PC-3 (cell line): ENCODE measurements at regions not wholly inside any gene's neighbourhood (a gene's known extent, or its start where the extent isn't known, plus 50 kb on each side); places are given as distances from the start of the nearest gene placed in this dataset.

Experiments used
- EZH2 ChIP-seq: fragments of 300-600 bp; sonication (generic); IDR thresholded peaks from one replicate; pipeline ENCODE4 v1.6.1; 2017; ENCODE audit warnings: antibody characterized with exemption, mild to moderate bottlenecking, low read length; ENCODE audit not compliant: unreplicated experiment
- EZH2phosphoT487 ChIP-seq: fragments of 300-600 bp; sonication (generic); IDR thresholded peaks from 2 replicates; pipeline ENCODE4 v1.6.1; 2018; ENCODE audit warnings: mild to moderate bottlenecking, antibody characterized with exemption, low read length, borderline replicate concordance
- TF ChIP-seq, protein P1 (sequence below): fragments of 300-600 bp; sonication (generic); conservative IDR thresholded peaks from 2 replicates; pipeline ENCODE4 v1.5.1; 2017; ENCODE audit warnings: antibody characterized with exemption, low read depth, mild to moderate bottlenecking, low read length

DNA sequence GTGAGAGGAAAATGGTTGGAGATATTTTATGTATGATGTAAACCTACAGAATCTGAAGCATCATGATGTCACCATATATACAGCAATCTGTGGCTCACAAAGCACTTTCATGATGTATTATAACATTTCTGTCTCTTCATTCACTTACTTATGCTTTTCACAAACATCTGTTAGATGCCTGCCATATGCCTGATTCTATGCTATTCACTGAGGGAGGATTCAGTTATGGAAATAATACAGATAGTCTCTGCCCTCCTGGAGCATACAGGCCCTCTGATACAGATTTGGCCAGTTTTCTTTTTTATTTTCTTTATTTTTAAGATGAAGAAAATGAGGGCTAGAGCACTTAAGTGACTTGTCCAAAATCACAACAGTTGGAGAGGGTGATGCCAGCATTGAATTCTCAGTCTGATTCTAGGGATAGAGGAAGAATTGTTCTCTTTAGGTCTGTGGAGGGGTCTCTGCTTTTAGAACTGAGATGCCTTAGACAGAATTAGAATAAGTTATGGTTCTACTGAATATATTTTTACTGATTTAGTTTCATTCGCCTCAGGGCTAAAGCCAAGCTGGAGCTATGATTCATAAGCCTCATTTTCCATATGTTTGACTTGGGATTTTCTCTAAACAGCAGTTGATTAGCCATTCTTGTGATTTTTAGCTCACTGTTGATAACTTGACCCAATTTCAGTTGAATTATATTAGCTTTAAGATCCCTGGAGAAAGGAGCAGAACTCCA, 636.4 kb downstream of the PRELID2 start:
- TF ChIP-seq, protein P1, sequence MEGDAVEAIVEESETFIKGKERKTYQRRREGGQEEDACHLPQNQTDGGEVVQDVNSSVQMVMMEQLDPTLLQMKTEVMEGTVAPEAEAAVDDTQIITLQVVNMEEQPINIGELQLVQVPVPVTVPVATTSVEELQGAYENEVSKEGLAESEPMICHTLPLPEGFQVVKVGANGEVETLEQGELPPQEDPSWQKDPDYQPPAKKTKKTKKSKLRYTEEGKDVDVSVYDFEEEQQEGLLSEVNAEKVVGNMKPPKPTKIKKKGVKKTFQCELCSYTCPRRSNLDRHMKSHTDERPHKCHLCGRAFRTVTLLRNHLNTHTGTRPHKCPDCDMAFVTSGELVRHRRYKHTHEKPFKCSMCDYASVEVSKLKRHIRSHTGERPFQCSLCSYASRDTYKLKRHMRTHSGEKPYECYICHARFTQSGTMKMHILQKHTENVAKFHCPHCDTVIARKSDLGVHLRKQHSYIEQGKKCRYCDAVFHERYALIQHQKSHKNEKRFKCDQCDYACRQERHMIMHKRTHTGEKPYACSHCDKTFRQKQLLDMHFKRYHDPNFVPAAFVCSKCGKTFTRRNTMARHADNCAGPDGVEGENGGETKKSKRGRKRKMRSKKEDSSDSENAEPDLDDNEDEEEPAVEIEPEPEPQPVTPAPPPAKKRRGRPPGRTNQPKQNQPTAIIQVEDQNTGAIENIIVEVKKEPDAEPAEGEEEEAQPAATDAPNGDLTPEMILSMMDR, result no peak
- TF ChIP-seq EZH2 (no peak), EZH2phosphoT487 (no peak)
